ENCODE measurements at regions not wholly inside any gene's neighbourhood (a gene's known extent, or its start where the extent isn't known, plus 50 kb on each side); places are given as distances from the start of the nearest gene placed in this dataset.
"Not testable (repeated sequence)": the region's sequence is repeated elsewhere in the genome, so short reads cannot be mapped to it uniquely, and the experiment has no call there.

GRCh38 chr3:80424951-80425350, 657.2 kb upstream of the ROBO1 start:
- DNase-seq: no peak

- no peak for DNase-seq
These were observed 640.4 kb upstream of the ROBO1 start for GRCh38 chr3:80408030-80408721.

GRCh38 chr3:80405618-80406017, 637.8 kb upstream of the ROBO1 start:
- no peak for DNase-seq

DNA sequence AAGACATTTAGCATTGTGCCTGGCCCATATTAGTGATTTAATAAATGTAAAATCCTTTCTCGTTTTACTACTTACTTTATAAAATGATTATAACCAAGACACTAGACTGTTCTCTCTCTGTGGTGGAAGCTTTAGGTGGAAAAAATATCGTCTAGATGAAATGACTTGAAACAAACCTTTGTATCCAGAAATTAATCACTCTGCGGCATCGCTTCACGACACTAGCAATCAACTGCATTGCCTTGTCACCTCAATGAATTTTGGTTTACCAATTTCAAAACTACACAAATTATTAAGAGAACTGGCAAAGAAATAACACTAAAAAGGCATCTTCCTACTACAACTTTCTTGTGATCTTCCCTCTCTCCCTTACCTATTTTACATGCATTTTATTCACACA, 627.2 kb upstream of the ROBO1 start:
- no peak for DNase-seq

DNA sequence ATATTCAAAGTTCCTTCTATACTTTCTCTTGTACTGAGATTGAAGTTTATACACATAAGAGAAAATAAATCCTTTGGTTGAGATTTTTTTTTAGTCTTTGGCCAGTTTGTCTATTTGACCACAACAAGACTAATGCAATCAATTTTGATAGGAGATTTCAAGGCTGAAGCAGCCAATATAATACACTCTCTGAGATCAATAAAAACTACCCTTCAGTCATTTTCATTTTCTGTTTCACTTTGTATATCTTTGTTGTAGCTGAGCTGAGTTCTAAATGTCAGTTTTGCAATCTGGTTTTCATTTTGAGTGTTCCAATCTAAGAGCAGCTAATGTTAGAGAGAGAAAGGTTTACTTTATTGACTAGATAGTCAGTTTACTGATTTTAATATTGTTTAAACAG, 623.8 kb upstream of the ROBO1 start:
- DNase-seq: no peak

DNA sequence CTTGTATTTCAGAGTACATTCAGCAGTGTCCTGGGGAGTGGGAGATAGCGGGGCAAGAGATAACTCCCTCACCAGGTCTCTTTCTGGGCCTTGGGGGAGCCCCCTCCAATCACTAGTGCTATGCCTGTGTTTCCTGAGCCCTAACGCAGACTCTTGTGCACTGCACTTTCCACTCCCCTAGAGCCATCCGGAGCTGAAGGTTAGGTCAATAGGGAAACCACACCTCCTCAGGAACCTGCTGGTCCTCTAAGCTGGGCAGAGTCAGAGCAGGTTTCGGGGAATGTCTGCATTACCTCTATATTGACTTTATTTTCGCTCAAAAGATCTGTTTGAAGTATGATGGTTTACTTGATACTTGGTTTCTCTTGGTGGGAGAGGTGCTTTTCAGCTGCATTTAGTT, 617.0 kb upstream of the ROBO1 start:
- DNase-seq: no peak

- DNase-seq: no peak
These were observed 606.6 kb upstream of the ROBO1 start for GRCh38 chr3:80374423-80374822.

- DNase-seq: no peak
These were observed 600.8 kb upstream of the ROBO1 start for GRCh38 chr3:80368616-80369015.

DNA sequence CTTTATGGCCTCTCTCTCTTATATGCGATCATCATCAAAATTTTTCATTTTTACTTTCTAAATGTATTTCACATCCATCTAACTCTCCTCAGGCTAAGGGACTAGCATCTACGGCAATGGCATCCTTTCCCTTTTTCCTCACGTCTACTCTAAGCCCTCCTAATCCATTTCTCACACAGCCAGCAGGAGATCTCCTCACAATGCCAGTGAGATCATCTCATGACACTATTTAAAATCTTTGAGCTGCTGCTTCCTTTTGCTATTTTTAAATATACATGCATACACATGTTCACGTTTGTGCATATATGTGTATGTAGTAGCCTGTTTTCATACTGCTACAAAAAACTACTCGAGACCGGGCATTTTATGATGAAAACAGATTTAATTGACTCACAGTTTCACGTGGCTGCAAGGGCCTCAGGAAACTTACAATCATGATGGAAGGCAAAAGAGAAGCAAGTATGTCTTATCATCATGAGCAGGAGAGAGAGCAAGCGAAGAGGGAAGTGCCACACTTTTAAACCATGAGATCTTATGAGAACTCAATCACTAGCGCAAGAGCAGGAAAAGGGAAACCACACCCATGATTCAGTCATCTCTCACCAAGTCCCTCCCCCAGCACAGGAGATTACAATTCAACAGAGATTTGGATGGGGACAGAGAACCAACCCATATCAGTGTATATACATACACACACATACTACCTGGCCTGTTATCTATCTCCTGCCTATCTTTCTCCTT, 599.2 kb upstream of the ROBO1 start:
- no peak for DNase-seq

DNA sequence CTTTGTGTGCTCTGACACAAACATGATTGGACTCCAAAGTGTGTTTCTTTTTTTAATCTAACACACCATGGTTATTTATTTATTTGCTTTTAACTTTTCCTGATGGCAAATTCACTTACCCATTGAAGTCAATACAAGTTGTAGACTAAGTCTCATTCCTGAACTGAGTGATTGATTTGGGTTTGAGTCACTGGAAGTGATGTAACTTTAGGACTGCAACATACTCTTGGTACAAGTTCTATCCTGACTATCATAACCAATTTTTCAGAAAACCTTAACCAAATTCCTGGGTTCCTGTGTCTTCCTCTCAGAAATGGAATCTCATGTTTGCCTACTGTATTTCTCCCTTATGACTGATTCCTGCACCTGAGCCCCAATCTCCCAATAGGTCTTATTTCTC, 590.0 kb upstream of the ROBO1 start:
- DNase-seq: no peak

GRCh38 chr3:80355144-80355543, 587.3 kb upstream of the ROBO1 start:
- DNase-seq: no peak

DNA sequence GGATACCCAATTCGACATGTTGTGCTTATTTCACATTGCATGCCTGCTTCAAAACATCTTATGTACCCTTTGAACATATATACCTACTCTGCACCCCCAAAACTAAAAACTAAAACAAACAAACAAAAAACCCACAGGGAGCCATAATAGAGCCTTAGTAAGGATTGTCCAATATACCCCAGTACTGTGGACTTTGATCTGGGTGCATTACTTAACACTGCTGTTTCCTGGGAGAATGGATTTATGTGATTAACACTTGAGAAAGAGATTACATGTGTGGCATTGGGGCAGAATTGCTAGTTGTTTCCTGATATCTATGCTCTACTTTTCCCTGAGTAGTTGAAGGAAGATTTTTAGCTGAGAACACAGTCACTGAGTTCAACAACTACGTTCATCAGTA, 583.4 kb upstream of the ROBO1 start:
- DNase-seq: no peak

DNA sequence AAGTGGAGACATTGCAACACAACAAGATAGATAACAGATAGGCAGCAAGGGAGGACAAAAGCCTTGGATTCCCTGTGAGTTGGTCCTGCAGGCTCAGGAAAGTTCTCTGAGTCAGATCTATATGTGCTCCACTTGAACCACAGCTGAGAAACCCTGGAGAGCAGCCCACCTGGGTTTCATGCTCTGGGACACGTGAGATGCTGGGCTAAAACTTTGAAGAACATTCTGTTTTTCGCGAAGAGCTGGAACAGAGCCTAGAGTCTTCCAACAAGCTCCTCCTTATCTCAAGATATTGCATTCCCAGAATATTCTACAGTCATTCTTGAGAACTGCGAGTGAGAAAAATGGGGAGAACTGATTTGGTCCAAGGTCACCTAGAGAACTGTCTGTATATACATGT, 583.0 kb upstream of the ROBO1 start:
- no peak for DNase-seq

- DNase-seq: no peak
These were observed 570.6 kb upstream of the ROBO1 start for GRCh38 chr3:80338366-80338765.

DNA sequence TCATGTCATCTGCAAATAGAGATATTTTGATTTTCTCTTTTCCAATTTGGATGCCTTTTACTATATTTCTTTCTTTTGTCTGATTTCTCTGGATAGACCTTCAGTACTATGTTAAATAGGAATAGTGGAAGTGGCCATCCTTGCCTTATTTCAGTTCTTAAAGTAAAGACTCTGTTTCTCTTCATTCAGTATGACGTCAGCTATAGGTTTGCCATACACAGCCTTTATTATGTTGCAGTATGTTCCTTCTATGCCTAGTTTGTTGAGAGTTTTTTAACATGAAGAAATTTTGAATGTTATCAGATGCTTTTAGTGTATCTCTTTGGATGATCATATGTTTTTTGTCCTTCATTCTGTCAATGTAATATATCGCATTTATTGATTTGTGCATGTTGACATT, 566.7 kb upstream of the ROBO1 start:
- DNase-seq: no peak

DNA sequence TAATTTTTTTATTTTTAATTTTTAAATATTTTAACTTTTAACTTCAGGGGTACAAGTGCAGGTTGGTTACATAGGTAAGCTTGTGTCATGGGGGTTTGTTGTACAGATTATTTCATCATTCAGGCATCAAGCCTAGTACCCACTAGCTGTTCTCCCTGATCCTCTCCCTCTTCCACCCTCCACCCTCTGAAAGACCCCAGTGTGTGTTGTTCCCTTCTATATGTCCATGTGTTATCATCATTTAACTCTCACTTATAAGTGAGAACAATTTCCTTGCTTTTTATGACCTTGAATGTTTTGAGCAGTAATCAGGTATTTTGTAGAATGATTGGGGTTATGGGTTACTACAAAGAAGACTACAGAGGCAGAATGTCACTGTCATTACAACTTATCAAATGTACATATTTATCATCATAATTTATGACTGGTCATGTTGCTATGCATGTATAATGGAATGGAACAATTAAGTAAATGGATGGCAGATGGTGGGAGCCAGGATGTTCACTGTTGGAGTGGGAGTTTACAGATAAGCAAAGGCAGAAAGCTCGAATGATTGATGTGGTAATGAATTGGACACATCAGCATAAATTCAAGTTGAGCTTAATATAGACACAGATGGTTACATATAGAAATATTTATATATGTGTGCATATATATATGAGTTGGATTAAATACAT, 563.8 kb upstream of the ROBO1 start:
- DNase-seq: no peak

- not testable (repeated sequence) for DNase-seq
These were observed 546.7 kb upstream of the ROBO1 start for GRCh38 chr3:80314541-80314940.

DNA sequence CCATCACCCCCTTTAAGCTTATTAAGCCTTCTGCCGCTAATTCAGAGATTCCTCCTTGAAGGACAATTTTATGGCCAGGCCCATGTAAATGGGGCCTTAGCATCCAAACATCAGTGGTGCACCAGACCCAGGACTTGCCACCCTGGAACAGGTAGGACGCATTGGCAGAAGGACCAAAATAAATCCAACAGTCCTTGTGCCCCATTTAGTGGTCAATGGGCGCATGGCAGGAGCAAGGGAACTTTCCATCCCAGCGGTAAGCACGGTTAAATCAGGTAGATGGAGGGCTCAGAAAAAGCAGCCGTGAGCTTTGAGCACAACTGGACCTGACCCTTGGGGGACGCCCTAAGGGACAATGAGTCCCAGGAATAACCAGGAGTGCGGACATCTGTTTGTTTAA, 540.8 kb upstream of the ROBO1 start:
- no peak for DNase-seq

GRCh38 chr3:80307844-80308243, 540.0 kb upstream of the ROBO1 start:
- no peak for DNase-seq

DNA sequence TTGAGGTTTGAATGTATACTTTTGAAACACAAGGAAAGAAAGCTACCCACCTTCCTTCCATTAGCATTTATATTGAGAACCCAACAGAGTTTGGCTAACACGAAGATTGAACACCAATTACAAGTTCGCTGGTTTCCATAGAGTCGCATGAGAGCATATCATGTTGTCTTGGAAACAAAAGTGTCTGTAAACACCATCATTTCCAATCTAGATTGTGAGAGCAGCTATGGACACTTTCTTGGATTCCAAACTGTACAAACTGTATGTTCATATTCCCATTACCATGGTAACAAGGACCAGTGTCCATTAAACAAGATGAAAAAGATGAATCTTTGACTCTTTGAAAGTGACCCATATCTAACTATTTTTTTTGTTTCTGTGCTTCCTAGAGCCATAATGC, 529.9 kb upstream of the ROBO1 start:
- DNase-seq: no peak

DNA sequence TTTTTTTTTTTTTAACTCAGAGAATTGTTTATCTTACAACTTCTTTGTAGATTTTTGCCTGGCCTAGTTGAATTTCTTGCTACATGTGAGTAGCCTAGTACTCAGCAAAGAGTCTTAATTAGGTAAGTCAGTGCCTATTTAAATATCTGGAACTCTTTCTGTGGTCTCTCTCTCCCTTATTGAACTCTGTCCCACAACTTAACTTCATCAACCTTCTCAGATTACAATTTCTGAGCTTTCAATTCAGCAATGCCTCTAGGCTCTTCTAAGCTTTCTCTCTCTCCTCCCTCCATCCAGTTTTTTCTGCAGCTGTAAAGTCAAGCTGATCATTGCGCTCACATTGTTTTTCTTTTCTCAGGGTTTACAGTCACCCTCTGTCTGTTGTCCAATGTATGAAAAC, 517.6 kb upstream of the ROBO1 start:
- no peak for DNase-seq

- no peak for DNase-seq
These were observed 516.0 kb upstream of the ROBO1 start for GRCh38 chr3:80283783-80284182.

GRCh38 chr3:80278056-80278455, 510.3 kb upstream of the ROBO1 start:
- DNase-seq: no peak

DNA sequence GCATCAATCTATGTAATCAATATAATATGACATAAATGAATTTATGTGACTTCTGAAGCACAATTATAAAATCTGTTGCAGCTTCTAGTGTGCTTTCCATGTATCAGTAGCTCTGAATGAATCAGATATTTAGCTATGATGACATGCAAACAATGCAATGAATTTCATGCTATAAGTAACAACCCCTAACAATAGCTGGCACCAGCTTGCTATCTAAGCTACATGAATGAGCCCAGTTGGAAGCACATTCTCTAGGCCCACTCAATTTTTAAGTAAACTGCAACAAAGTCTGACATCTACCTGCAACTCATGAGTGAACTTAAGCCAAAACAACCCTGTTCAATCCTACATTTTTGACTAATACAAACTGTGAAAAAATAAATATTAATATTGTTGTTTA, 507.3 kb upstream of the ROBO1 start:
- no peak for DNase-seq
